ENCODE measurements at regions not wholly inside any gene's neighbourhood (a gene's known extent, or its start where the extent isn't known, plus 50 kb on each side); places are given as distances from the start of the nearest gene placed in this dataset.

- H3K4me2 ChIP-seq (ENCODE audit: insufficient read depth, low read length) = no peak overlapping the region
- intact Hi-C loops (cut with micrococcal nuclease) = no loop called here
- H3K79me2 ChIP-seq (ENCODE audit: control insufficient read depth, insufficient read depth, low read length) = no peaks in the 10 kb centered on the region
- H3K36me3 ChIP-seq (ENCODE audit: control insufficient read depth in 2 of 2, extremely low read depth in 1 of 2, insufficient read depth in 2 of 2, low read length in 2 of 2) = no peaks in the 10 kb centered on the region
- TF ChIP-seq FOS (IDR thresholded peaks at IDR 0.05; ENCODE audit: borderline replicate concordance, insufficient read depth, low read length) (no peak), CTCF (IDR thresholded peaks at IDR 0.05; ENCODE audit: extremely low read depth in 1 of 2, insufficient read depth in 1 of 2, low read depth in 1 of 2, low read length in 2 of 2) (no peak), POLR2A (IDR thresholded peaks at IDR 0.05; ENCODE audit: low read depth, low read length) (no peak)
- H3K9me3 ChIP-seq (replicated peaks; ENCODE audit: control insufficient read depth, insufficient read depth, low read length) = no peaks in the 10 kb centered on the region
- H4K20me1 ChIP-seq (replicated peaks; ENCODE audit: control insufficient read depth, extremely low read depth, insufficient read depth, low read length) = no peaks in the 10 kb centered on the region
- no peak overlapping the region for H3K9ac ChIP-seq (replicated peaks; ENCODE audit: extremely low read depth, insufficient read depth, low read length)
- CTCF ChIA-PET = interaction anchor here (1.0 to 1.2 kb wide), 2 partner anchors 46 to 308 kb away, joined by 3 read pairs; no protein-coding TSS in a partner anchor
- dilution Hi-C loops (cut with MboI; ENCODE audit: extremely low pct_ligation_motif_present, low sequenced_read_pairs) = no loop called here
- POLR2A ChIA-PET = no interaction called here
- no peak overlapping the region for H3K27ac ChIP-seq (ENCODE audit: insufficient read depth, low read depth, low read length)
- no peak overlapping the region for H2AFZ ChIP-seq (ENCODE audit: low read depth, low read length)
- no peak for FAIRE-seq
- no peaks in the 10 kb centered on the region for H3K4me1 ChIP-seq (ENCODE audit: control insufficient read depth, extremely low read depth, insufficient read depth, low read length)
- no peak for DNase-seq (ENCODE audit: low read depth, low spot score)
- H3K9me1 ChIP-seq (replicated peaks; ENCODE audit: control insufficient read depth, extremely low read depth, insufficient read depth, low read length) = no peaks in the 10 kb centered on the region
- no peaks in the 10 kb centered on the region for H3K27me3 ChIP-seq (ENCODE audit: control insufficient read depth in 2 of 2, insufficient read depth in 2 of 2, low read length in 2 of 2)
- no TSS peak for BruUV-seq (replicated peaks)
- no peak overlapping the region for H3K4me3 ChIP-seq (replicated peaks in 1 of 3; ENCODE audit: insufficient read depth in 1 of 3, low read depth in 1 of 3, low read length in 3 of 3)
These were observed 86.2 kb upstream of the SYT1 start for GRCh38 chr12:78778339-78778738.

GRCh38 chr12:78787576-78787975 is 77.0 kb upstream of the SYT1 start:
- intact Hi-C loops (cut with micrococcal nuclease) (no loop called here), dilution Hi-C loops (cut with MboI; ENCODE audit: extremely low pct_ligation_motif_present, low sequenced_read_pairs) (no loop called here)
- ChIA-PET POLR2A (no interaction called here), CTCF (no interaction called here)
- H4K20me1 ChIP-seq (replicated peaks; ENCODE audit: control insufficient read depth, extremely low read depth, insufficient read depth, low read length) = no peaks in the 10 kb centered on the region
- TF ChIP-seq JUN (IDR thresholded peaks at IDR 0.05; ENCODE audit: borderline replicate concordance, insufficient read depth, insufficient read length, low read depth) (no peak), POLR2A (IDR thresholded peaks at IDR 0.05; ENCODE audit: low read depth, low read length) (no peak), EZH2 (IDR thresholded peaks at IDR 0.05; ENCODE audit: borderline replicate concordance, low read depth, low read length, severe bottlenecking) (no peak), MYC (IDR thresholded peaks at IDR 0.05; ENCODE audit: low read depth, low read length) (no peak), MAX (IDR thresholded peaks at IDR 0.05; ENCODE audit: insufficient read depth, insufficient read length) (no peak), CTCF (IDR thresholded peaks at IDR 0.05; ENCODE audit: extremely low read depth in 1 of 2, insufficient read depth in 1 of 2, low read depth in 1 of 2, low read length in 2 of 2) (no peak), POLR2AphosphoS5 (IDR thresholded peaks at IDR 0.05; ENCODE audit: insufficient read depth, low read depth, low read length) (no peak), GATA2 (IDR thresholded peaks at IDR 0.05; ENCODE audit: insufficient read depth, insufficient read length, low read depth, low read length) (no peak), FOS (IDR thresholded peaks at IDR 0.05; ENCODE audit: borderline replicate concordance, insufficient read depth, low read length) (no peak)
- H3K4me2 ChIP-seq (ENCODE audit: insufficient read depth, low read length) = no peak overlapping the region
- FAIRE-seq (no peak), DNase-seq (ENCODE audit: low read depth, low spot score) (no peak)
- no peaks in the 10 kb centered on the region for H3K9me3 ChIP-seq (replicated peaks; ENCODE audit: control insufficient read depth, insufficient read depth, low read length)
- H3K36me3 ChIP-seq (ENCODE audit: control insufficient read depth in 2 of 2, extremely low read depth in 1 of 2, insufficient read depth in 2 of 2, low read length in 2 of 2) = no peaks in the 10 kb centered on the region
- no peaks in the 10 kb centered on the region for H3K9me1 ChIP-seq (replicated peaks; ENCODE audit: control insufficient read depth, extremely low read depth, insufficient read depth, low read length)
- no peaks in the 10 kb centered on the region for H3K27me3 ChIP-seq (ENCODE audit: control insufficient read depth in 2 of 2, insufficient read depth in 2 of 2, low read length in 2 of 2)
- BruUV-seq (replicated peaks) = no TSS peak
- H3K4me1 ChIP-seq (ENCODE audit: control insufficient read depth, extremely low read depth, insufficient read depth, low read length) = no peaks in the 10 kb centered on the region
- H3K9ac ChIP-seq (replicated peaks; ENCODE audit: extremely low read depth, insufficient read depth, low read length) = no peak overlapping the region
- H3K27ac ChIP-seq (ENCODE audit: insufficient read depth, low read depth, low read length) = no peak overlapping the region
- H3K4me3 ChIP-seq (replicated peaks in 1 of 3; ENCODE audit: insufficient read depth in 1 of 3, low read depth in 1 of 3, low read length in 3 of 3) = no peak overlapping the region
- no peak overlapping the region for H2AFZ ChIP-seq (ENCODE audit: low read depth, low read length)
- H3K79me2 ChIP-seq (ENCODE audit: control insufficient read depth, insufficient read depth, low read length) = no peaks in the 10 kb centered on the region
